SU-DHL-6 (cell line): ENCODE measurements at regions not wholly inside any gene's neighbourhood (a gene's known extent, or its start where the extent isn't known, plus 50 kb on each side); places are given as distances from the start of the nearest gene placed in this dataset.
"Not testable (repeated sequence)": the region's sequence is repeated elsewhere in the genome, so short reads cannot be mapped to it uniquely, and the experiment has no call there.

Source experiments
- H2AFZ ChIP-seq: fragments of 200-600 bp; sonication (generic); 2 replicates; pipeline ENCODE4 v1.6.1; 2014; ENCODE audit warnings: low read depth, mild to moderate bottlenecking, moderate library complexity, mixed read lengths, antibody characterized with exemption, low read length; ENCODE audit not compliant: severe bottlenecking
- H3F3A ChIP-seq: fragments of 200-600 bp; shearing (Covaris generic); 2 replicates; pipeline ENCODE4 v1.6.0; 2016; ENCODE audit warnings: antibody characterized with exemption, mild to moderate bottlenecking; ENCODE audit not compliant: insufficient read depth
- H3K27ac ChIP-seq: fragments of 200-600 bp; sonication (generic); 2 replicates; pipeline ENCODE4 v1.5.1; 2016; ENCODE audit warnings: low read depth, mild to moderate bottlenecking, low read length, moderate library complexity, mixed read lengths
- H3K27me3 ChIP-seq: fragments of 200-600 bp; sonication (generic), shearing (Covaris generic); 2 replicates; pipeline ENCODE4 v1.6.0; 2014; ENCODE audit warnings: mild to moderate bottlenecking, low read length
- H3K36me3 ChIP-seq: fragments of 200-600 bp; sonication (generic); 2 replicates; pipeline ENCODE4 v1.6.1; 2014; ENCODE audit warnings: mild to moderate bottlenecking, low read length, mixed read lengths
- H3K4me2 ChIP-seq: fragments of 300-600, 200-600 bp; shearing (Covaris generic), sonication (generic); 2 replicates; pipeline ENCODE4 v1.6.0; 2014; ENCODE audit warnings: low read length, low read depth, mild to moderate bottlenecking; ENCODE audit not compliant: poor library complexity, severe bottlenecking
- H3K4me3 ChIP-seq: fragments of 200-600 bp; sonication (generic); 2 replicates; pipeline ENCODE4 v1.5.1; 2014; ENCODE audit warnings: antibody characterized with exemption, low read length, mild to moderate bottlenecking, mixed read lengths; ENCODE audit not compliant: insufficient read depth, poor library complexity, severe bottlenecking
- H3K79me2 ChIP-seq: fragments of 200-600 bp; sonication (generic); 2 replicates; pipeline ENCODE4 v1.6.1; 2014; ENCODE audit warnings: mild to moderate bottlenecking, low read length, moderate library complexity; ENCODE audit not compliant: insufficient read depth
- H3K9ac ChIP-seq: fragments of 200-600 bp; sonication (generic); 2 replicates; pipeline ENCODE4 v1.7.0; 2014; ENCODE audit warnings: mild to moderate bottlenecking, low read length
- H3K9me2 ChIP-seq: fragments of 200-600 bp; sonication (generic); replicated peaks from 2 replicates; pipeline ENCODE4 v1.6.1; 2014; ENCODE audit warnings: low read length; ENCODE audit not compliant: insufficient read depth
- H3K9me3 ChIP-seq: fragments of 200-600 bp; sonication (generic); 2 replicates; pipeline ENCODE4 v1.6.1; 2014; ENCODE audit warnings: low read length, mixed read lengths; ENCODE audit not compliant: insufficient read depth
- H4K20me1 ChIP-seq: fragments of 200-600 bp; sonication (generic); 2 replicates; pipeline ENCODE4 v1.6.1; 2014; ENCODE audit warnings: low read depth, mild to moderate bottlenecking, antibody characterized with exemption, low read length, moderate library complexity, mixed read lengths
- EZH2phosphoT487 ChIP-seq: fragments of 200-600 bp; sonication (generic), shearing (Covaris generic); conservative IDR thresholded peaks from 2 replicates; pipeline ENCODE4 v1.6.1; 2018; ENCODE audit warnings: mild to moderate bottlenecking, antibody characterized with exemption, low read length, moderate library complexity, mixed read lengths
- TF ChIP-seq, protein P1 (sequence below): fragments of 200-600 bp; sonication (generic); IDR thresholded peaks from one replicate; pipeline ENCODE4 v1.5.1; 2017; ENCODE audit warnings: antibody characterized with exemption, mild to moderate bottlenecking, low read length, moderate library complexity; ENCODE audit not compliant: insufficient read depth, poor library complexity, severe bottlenecking

DNA sequence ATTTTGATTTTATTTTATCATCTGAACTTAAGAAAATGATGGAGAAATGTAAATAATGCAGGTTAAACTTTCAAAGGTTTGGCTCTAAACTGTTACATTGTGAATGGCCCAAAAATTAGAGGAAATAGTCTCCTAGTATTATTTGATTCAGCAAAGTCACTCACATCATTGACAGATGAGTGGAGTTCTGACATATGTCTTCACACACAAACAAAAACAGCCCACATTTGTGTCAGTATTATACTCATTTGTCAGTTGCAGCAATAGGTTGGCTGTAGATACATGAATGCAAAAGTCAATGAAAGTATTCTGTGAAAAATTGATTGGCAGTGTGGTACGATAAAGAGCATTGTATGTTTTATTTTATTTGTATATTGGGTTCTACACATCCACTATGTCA is 108.8 kb upstream of the BMPER start:
- no peak overlapping the region for H2AFZ ChIP-seq
- H3K79me2 ChIP-seq: no peaks in the 10 kb centered on the region
- no peaks in the 10 kb centered on the region for H3K36me3 ChIP-seq
- no peak overlapping the region for H3K4me3 ChIP-seq
- no peaks in the 10 kb centered on the region for H3K9me3 ChIP-seq
- H4K20me1 ChIP-seq: no peaks in the 10 kb centered on the region
- H3K4me2 ChIP-seq: no peak overlapping the region
- no peaks in the 10 kb centered on the region for H3F3A ChIP-seq
- no peak overlapping the region for H3K27ac ChIP-seq
- no peaks in the 10 kb centered on the region for H3K9me2 ChIP-seq
- no peak overlapping the region for H3K9ac ChIP-seq
- TF ChIP-seq, protein P1, sequence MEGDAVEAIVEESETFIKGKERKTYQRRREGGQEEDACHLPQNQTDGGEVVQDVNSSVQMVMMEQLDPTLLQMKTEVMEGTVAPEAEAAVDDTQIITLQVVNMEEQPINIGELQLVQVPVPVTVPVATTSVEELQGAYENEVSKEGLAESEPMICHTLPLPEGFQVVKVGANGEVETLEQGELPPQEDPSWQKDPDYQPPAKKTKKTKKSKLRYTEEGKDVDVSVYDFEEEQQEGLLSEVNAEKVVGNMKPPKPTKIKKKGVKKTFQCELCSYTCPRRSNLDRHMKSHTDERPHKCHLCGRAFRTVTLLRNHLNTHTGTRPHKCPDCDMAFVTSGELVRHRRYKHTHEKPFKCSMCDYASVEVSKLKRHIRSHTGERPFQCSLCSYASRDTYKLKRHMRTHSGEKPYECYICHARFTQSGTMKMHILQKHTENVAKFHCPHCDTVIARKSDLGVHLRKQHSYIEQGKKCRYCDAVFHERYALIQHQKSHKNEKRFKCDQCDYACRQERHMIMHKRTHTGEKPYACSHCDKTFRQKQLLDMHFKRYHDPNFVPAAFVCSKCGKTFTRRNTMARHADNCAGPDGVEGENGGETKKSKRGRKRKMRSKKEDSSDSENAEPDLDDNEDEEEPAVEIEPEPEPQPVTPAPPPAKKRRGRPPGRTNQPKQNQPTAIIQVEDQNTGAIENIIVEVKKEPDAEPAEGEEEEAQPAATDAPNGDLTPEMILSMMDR: no peak
- TF ChIP-seq EZH2phosphoT487: no peak
- no peaks in the 10 kb centered on the region for H3K27me3 ChIP-seq

GRCh38 chr7:33797512-33797911 is 107.8 kb upstream of the BMPER start:
- H3K9ac ChIP-seq, H3K27me3 ChIP-seq, H3F3A ChIP-seq, H3K36me3 ChIP-seq, H3K4me2 ChIP-seq, H3K9me2 ChIP-seq, H4K20me1 ChIP-seq, H2AFZ ChIP-seq, H3K9me3 ChIP-seq, H3K27ac ChIP-seq, H3K79me2 ChIP-seq, H3K4me3 ChIP-seq: not testable (repeated sequence)

DNA sequence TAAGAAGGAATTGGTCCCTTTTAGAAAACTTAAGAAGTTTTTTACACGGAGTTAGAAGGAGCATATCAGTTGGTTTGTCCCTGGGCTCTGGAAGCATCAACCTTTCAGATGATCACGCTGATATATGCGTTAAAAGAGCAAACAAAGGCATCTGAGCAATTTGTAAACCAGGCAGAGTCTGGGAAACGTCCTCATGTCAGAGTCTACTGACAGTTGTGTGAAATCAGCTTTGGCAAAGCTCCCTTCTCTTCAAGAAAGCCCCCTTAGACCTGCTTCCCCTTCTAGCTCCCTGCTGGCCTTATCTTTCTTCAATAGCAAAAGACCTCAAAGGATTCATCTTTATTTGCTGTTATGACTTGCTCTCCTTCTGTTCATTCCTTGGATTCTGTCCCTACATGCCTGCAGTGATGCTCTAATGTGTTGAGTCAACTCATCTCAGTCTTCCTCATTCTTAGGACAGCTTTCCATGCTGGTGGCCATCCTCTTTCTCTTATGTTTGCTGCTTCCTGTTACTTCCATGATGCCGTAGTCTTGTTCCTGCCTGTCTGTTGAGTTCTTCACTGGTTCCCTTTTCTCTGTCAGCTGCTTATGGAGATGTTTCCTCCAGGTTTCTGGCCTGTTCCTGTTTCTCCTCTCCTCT is 106.5 kb upstream of the BMPER start:
- no peaks in the 10 kb centered on the region for H3K36me3 ChIP-seq
- H2AFZ ChIP-seq: no peak overlapping the region
- H3K9me3 ChIP-seq: no peaks in the 10 kb centered on the region
- no peak overlapping the region for H3K9ac ChIP-seq
- no peaks in the 10 kb centered on the region for H3K9me2 ChIP-seq
- H3K4me2 ChIP-seq: no peak overlapping the region
- H3F3A ChIP-seq: no peaks in the 10 kb centered on the region
- no peaks in the 10 kb centered on the region for H4K20me1 ChIP-seq
- H3K4me3 ChIP-seq: no peak overlapping the region
- H3K27ac ChIP-seq: no peak overlapping the region
- no peak for TF ChIP-seq EZH2phosphoT487
- TF ChIP-seq, protein P1: no peak
- H3K79me2 ChIP-seq: no peaks in the 10 kb centered on the region
- no peaks in the 10 kb centered on the region for H3K27me3 ChIP-seq

DNA sequence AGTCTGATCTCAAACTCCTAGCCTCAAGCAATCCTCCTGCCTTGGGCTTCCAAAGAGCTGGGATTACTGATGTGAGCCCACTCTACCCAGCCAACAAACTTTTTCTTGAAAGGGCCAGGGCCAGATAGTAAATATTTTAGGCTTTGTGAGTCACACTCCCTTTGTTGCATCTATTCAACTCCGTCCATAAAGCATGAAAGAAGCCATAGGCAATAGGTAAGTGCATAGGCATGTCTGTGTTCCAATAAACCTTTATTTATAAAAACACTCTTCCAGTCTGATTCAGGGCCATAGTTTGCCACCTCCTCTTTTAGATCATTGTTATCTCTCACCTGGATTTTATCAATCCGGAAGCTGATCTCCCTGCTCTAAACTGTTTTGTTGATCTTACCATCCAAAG is 105.6 kb upstream of the BMPER start:
- H3K27ac ChIP-seq: no peak overlapping the region
- no peaks in the 10 kb centered on the region for H3K9me3 ChIP-seq
- no peak overlapping the region for H2AFZ ChIP-seq
- no peak overlapping the region for H3K9ac ChIP-seq
- no peaks in the 10 kb centered on the region for H3K36me3 ChIP-seq
- H3K79me2 ChIP-seq: no peaks in the 10 kb centered on the region
- TF ChIP-seq EZH2phosphoT487: no peak
- TF ChIP-seq, protein P1: no peak
- H3F3A ChIP-seq: no peaks in the 10 kb centered on the region
- no peak overlapping the region for H3K4me2 ChIP-seq
- H4K20me1 ChIP-seq: no peaks in the 10 kb centered on the region
- H3K4me3 ChIP-seq: no peak overlapping the region
- no peaks in the 10 kb centered on the region for H3K9me2 ChIP-seq
- no peaks in the 10 kb centered on the region for H3K27me3 ChIP-seq
